ENCODE measurements at regions not wholly inside any gene's neighbourhood (a gene's known extent, or its start where the extent isn't known, plus 50 kb on each side); places are given as distances from the start of the nearest gene placed in this dataset.

DNA sequence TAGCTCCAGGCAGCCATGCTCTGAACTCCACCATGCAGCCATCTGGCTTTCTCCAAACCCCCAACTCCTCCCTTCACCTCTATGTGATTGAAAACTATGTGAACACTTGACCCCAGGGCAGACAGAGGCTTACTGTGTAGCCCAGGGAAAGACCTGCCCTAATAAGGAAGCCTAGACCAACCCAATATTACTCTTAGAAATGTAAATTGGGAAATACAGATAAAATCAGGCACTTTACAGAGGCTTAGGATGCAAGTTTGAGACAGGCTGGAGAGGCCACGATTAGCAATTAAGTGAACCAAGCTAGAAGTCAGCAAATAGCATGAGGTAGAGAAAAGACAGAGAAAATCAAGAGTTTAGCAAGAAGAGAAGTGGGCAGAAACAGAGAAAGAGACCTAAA, 141.7 kb upstream of the ABCA1 start:
- peaks cover 8% of the 10 kb centered on the region for H3K9me3 Mint-ChIP-seq (ENCODE audit: unreplicated experiment)
- DNase-seq: no peak
- TF ChIP-seq, protein P1, sequence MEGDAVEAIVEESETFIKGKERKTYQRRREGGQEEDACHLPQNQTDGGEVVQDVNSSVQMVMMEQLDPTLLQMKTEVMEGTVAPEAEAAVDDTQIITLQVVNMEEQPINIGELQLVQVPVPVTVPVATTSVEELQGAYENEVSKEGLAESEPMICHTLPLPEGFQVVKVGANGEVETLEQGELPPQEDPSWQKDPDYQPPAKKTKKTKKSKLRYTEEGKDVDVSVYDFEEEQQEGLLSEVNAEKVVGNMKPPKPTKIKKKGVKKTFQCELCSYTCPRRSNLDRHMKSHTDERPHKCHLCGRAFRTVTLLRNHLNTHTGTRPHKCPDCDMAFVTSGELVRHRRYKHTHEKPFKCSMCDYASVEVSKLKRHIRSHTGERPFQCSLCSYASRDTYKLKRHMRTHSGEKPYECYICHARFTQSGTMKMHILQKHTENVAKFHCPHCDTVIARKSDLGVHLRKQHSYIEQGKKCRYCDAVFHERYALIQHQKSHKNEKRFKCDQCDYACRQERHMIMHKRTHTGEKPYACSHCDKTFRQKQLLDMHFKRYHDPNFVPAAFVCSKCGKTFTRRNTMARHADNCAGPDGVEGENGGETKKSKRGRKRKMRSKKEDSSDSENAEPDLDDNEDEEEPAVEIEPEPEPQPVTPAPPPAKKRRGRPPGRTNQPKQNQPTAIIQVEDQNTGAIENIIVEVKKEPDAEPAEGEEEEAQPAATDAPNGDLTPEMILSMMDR (IDR thresholded peaks at IDR 0.05; ENCODE audit: partially characterized antibody, unreplicated experiment): no peak
- peaks cover 8% of the 10 kb centered on the region for H3K27me3 Mint-ChIP-seq (ENCODE audit: unreplicated experiment)
- peaks cover 24% of the 10 kb centered on the region for H3K4me1 Mint-ChIP-seq (ENCODE audit: low read depth, unreplicated experiment)
- no peak overlapping the region for H3K27ac Mint-ChIP-seq (ENCODE audit: unreplicated experiment)
- H3K36me3 Mint-ChIP-seq (ENCODE audit: unreplicated experiment): no peaks in the 10 kb centered on the region
- no peak overlapping the region for H3K4me3 Mint-ChIP-seq (ENCODE audit: unreplicated experiment)

- peaks cover 5% of the 10 kb centered on the region for H3K27me3 Mint-ChIP-seq (ENCODE audit: unreplicated experiment)
- H3K9me3 Mint-ChIP-seq (ENCODE audit: unreplicated experiment): peaks cover 4% of the 10 kb centered on the region
- no peak overlapping the region for H3K27ac Mint-ChIP-seq (ENCODE audit: unreplicated experiment)
- peaks cover 20% of the 10 kb centered on the region for H3K4me1 Mint-ChIP-seq (ENCODE audit: low read depth, unreplicated experiment)
- H3K36me3 Mint-ChIP-seq (ENCODE audit: unreplicated experiment): no peaks in the 10 kb centered on the region
- DNase-seq: no peak
- TF ChIP-seq, protein P1 (IDR thresholded peaks at IDR 0.05; ENCODE audit: partially characterized antibody, unreplicated experiment): no peak
- H3K4me3 Mint-ChIP-seq (ENCODE audit: unreplicated experiment): no peak overlapping the region
Observed at GRCh38 chr9:105070176-105070575, 142.2 kb upstream of the ABCA1 start.

DNA sequence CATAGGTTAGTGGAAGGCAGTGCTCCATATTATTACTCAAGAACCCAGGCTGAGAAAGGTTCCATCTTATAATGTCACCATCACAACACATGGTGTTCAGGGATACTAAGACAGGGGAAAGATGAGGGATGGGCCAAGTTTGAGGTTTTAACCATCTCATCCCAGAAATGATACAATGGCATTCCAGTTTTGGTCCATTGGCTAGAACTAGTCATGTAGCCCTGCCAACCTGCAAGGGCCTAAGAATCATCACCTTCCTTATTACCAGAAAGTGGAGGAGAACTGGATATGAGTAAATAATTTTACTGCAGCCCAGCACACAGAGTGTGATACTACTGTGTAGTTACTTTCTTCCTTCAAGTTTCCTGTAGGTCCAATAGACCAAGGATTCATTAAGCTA, 144.5 kb upstream of the ABCA1 start:
- peaks cover 1% of the 10 kb centered on the region for H3K27me3 Mint-ChIP-seq (ENCODE audit: unreplicated experiment)
- no peak for DNase-seq
- peaks cover 4% of the 10 kb centered on the region for H3K9me3 Mint-ChIP-seq (ENCODE audit: unreplicated experiment)
- H3K27ac Mint-ChIP-seq (ENCODE audit: unreplicated experiment): no peak overlapping the region
- TF ChIP-seq, protein P1 (IDR thresholded peaks at IDR 0.05; ENCODE audit: partially characterized antibody, unreplicated experiment): no peak
- no peaks in the 10 kb centered on the region for H3K36me3 Mint-ChIP-seq (ENCODE audit: unreplicated experiment)
- H3K4me3 Mint-ChIP-seq (ENCODE audit: unreplicated experiment): no peak overlapping the region
- peaks cover 8% of the 10 kb centered on the region for H3K4me1 Mint-ChIP-seq (ENCODE audit: low read depth, unreplicated experiment)

DNA sequence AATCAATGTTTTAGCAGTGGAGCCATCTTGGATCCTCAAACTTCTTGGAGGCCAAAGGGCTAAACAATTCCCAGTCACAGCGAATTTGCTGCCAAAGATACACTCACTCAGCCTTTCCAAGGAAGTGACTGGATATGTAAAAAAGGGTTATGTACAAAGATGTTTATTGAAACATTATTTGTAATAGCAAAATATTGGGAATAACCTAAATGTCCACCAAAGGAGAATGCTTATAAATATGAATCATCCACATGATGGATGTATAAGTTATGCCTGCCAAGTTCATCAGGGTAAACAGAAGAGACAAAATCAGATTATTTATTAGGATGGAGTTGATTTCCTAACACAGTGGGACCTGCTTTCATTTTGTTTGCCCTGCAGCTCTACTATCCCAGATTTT, 145.2 kb upstream of the ABCA1 start:
- TF ChIP-seq, protein P1 (IDR thresholded peaks at IDR 0.05; ENCODE audit: partially characterized antibody, unreplicated experiment): no peak
- no peak overlapping the region for H3K27ac Mint-ChIP-seq (ENCODE audit: unreplicated experiment)
- H3K4me1 Mint-ChIP-seq (ENCODE audit: low read depth, unreplicated experiment): peaks cover 8% of the 10 kb centered on the region
- H3K36me3 Mint-ChIP-seq (ENCODE audit: unreplicated experiment): no peaks in the 10 kb centered on the region
- no peaks in the 10 kb centered on the region for H3K9me3 Mint-ChIP-seq (ENCODE audit: unreplicated experiment)
- peaks cover 1% of the 10 kb centered on the region for H3K27me3 Mint-ChIP-seq (ENCODE audit: unreplicated experiment)
- H3K4me3 Mint-ChIP-seq (ENCODE audit: unreplicated experiment): no peak overlapping the region
- DNase-seq: no peak

DNA sequence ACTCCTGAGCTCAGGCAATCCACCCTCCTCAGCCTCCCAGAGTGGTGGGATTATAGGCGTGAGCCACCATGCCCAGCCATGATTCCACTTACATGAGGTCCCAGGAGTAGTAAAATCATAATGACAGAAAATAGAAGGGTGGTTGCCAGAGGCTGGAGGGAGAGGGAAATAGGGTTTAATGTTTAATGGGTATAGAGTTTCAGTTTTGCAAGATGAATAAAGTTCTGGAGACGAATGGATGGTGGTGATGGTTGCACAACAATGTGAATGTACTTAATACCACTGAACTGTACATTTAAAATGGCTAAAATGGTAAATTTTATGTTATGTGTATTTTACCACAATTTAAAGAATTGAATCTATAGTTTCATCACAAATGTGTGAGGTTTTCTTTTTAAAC, 146.5 kb upstream of the ABCA1 start:
- H3K9me3 Mint-ChIP-seq (ENCODE audit: unreplicated experiment): no peaks in the 10 kb centered on the region
- TF ChIP-seq, protein P1 (IDR thresholded peaks at IDR 0.05; ENCODE audit: partially characterized antibody, unreplicated experiment): no peak
- H3K27me3 Mint-ChIP-seq (ENCODE audit: unreplicated experiment): peaks cover 1% of the 10 kb centered on the region
- H3K36me3 Mint-ChIP-seq (ENCODE audit: unreplicated experiment): no peaks in the 10 kb centered on the region
- no peak for DNase-seq
- no peak overlapping the region for H3K27ac Mint-ChIP-seq (ENCODE audit: unreplicated experiment)
- H3K4me1 Mint-ChIP-seq (ENCODE audit: low read depth, unreplicated experiment): peaks cover 7% of the 10 kb centered on the region
- no peak overlapping the region for H3K4me3 Mint-ChIP-seq (ENCODE audit: unreplicated experiment)

Measured in glutamatergic neuron (in vitro differentiated cells).